Gastrocnemius medialis (tissue), 4 donors: ENCODE measurements at regions not wholly inside any gene's neighbourhood (a gene's known extent, or its start where the extent isn't known, plus 50 kb on each side); places are given as distances from the start of the nearest gene placed in this dataset.

Experiments
- ATAC-seq, 2 donors: fragments of 150-250 bp; one replicate each; pipeline ENCODE4 v1.9.1; 2016
- DNase-seq, 2 donors: peaks; one replicate each; pipeline ENCODE4 v3.0.0-alpha.2; 2019
- H3K27ac ChIP-seq, 4 donors: fragments of 200-600 bp; sonication (generic); 1 replicate in 1 of 4; 2 replicates in 3 of 4; pipeline ENCODE4 v1.5.1; 2016 to 2018; ENCODE audit warnings: mild to moderate bottlenecking in 2 of 4, moderate library complexity in 1 of 4
- H3K27me3 ChIP-seq, 3 donors: fragments of 200-600 bp; sonication (generic) in 2 of 3; 1 replicate in 1 of 3; 2 replicates in 2 of 3; pipeline versions ENCODE4 v1.5.1 to v1.6.0; 2016 to 2019; ENCODE audit warnings: mild to moderate bottlenecking in 1 of 3, moderate library complexity in 1 of 3
- H3K36me3 ChIP-seq, 2 donors: fragments of 200-600 bp; sonication (generic) in 1 of 2; one replicate each; pipeline ENCODE4 v1.5.1; 2017 to 2018
- H3K4me1 ChIP-seq, 2 donors: fragments of 200-600 bp; sonication (generic) in 1 of 2; one replicate each; pipeline ENCODE4 v1.5.1; 2016 to 2017; ENCODE audit warnings: mild to moderate bottlenecking in 2 of 2
- H3K4me3 ChIP-seq, 4 donors: fragments of 200-600 bp; sonication (generic) in 3 of 4; 1 replicate in 1 of 4; 2 replicates in 3 of 4; pipeline ENCODE4 v1.5.1; 2016 to 2019; ENCODE audit warnings: mild to moderate bottlenecking in 2 of 4
- H3K9me3 ChIP-seq, 3 donors: fragments of 200-600 bp; sonication (generic) in 2 of 3; 1 replicate in 1 of 3; 2 replicates in 2 of 3; pipeline ENCODE4 v1.5.1; 2016 to 2019
- CTCF ChIP-seq, 5 experiments: fragments of 450-650 bp in 3 of 5; fragments of 200-600 bp in 2 of 5; sonication (generic) in 2 of 5; IDR thresholded peaks in 4 of 5; conservative IDR thresholded peaks in 1 of 5; 1 replicate in 4 of 5; 2 replicates in 1 of 5; pipeline ENCODE4 v1.5.1; 2016 to 2019; ENCODE audit warnings: antibody characterized with exemption in 5 of 5, mild to moderate bottlenecking in 3 of 5, moderate library complexity in 3 of 5
- POLR2A ChIP-seq, 2 donors: fragments of 450-650 bp; IDR thresholded peaks; one replicate each; pipeline ENCODE4 v1.6.1; 2017; ENCODE audit warnings: antibody characterized with exemption in 2 of 2, mild to moderate bottlenecking in 2 of 2, moderate library complexity in 2 of 2
- in situ Hi-C, 4 donors: fragments of 200-750 bp; cut with MboI; loops; one replicate each; pipeline versions ENCODE4 v1.15.0 to v1.8.0; 2017; ENCODE audit warnings: low sequenced_read_pairs in 4 of 4
- intact Hi-C: fragments of 100-400 bp; cut with DNase I; formaldehyde crosslinking; loops from one replicate; pipeline ENCODE4 v1.15.1; 2023; ENCODE audit warnings: low total_unique reads

GRCh38 chr9:119047513-119048307, 321.5 kb downstream of the BRINP1 start:
- H3K27ac ChIP-seq, result peak overlapping the region; percentile 7 to 58 (median 47)
- ATAC-seq (peak in 1 of 2 donors; percentile 48), DNase-seq (no peak)
- no peaks in the 10 kb centered on the region for H3K36me3 ChIP-seq
- in situ Hi-C loops, result no loop called here
- H3K4me3 ChIP-seq, result no peak overlapping the region
- TF ChIP-seq POLR2A (IDR thresholded peaks at IDR 0.05) (no peak), CTCF (IDR thresholded peaks at IDR 0.05 in 4 of 5, conservative IDR thresholded peaks at IDR 0.05 in 1 of 5) (no peak)
- H3K27me3 ChIP-seq, result no peaks in the 10 kb centered on the region
- intact Hi-C loops, result no loop called here
- peaks cover 28 to 41% of the 10 kb centered on the region in 2 donors for H3K4me1 ChIP-seq
- H3K9me3 ChIP-seq, result no peaks in the 10 kb centered on the region

- no peak for TF ChIP-seq CTCF (IDR thresholded peaks at IDR 0.05 in 4 of 5, conservative IDR thresholded peaks at IDR 0.05 in 1 of 5)
- TF ChIP-seq POLR2A (IDR thresholded peaks at IDR 0.05), result no peak
- intact Hi-C loops, result loop anchor here (5.0 kb wide), 1 partner anchor 58 kb away; no protein-coding TSS in a partner anchor
- ATAC-seq, result peak in 1 of 2 donors; percentile 59
- in situ Hi-C loops, result no loop called here
- Histone ChIP-seq H3K36me3 (no peaks in the 10 kb centered on the region), H3K9me3 (no peaks in the 10 kb centered on the region), H3K27me3 (no peaks in the 10 kb centered on the region), H3K4me3 (no peak overlapping the region), H3K4me1 (peaks cover 38% of the 10 kb centered on the region in 2 donors), H3K27ac (peak overlapping the region in 2 of 4 donors; percentile 13 to 39)
- DNase-seq, result no peak
Observed at GRCh38 chr9:119050281-119050680, 319.0 kb downstream of the BRINP1 start.

- in situ Hi-C loops, result no loop called here
- Histone ChIP-seq H3K9me3 (no peaks in the 10 kb centered on the region), H3K4me3 (peak overlapping the region in 3 of 4 donors; percentile 9 to 46 (median 15)), H3K27me3 (no peaks in the 10 kb centered on the region), H3K27ac (peak overlapping the region; percentile 53 to 75 (median 67)), H3K4me1 (peaks cover 36 to 38% of the 10 kb centered on the region in 2 donors), H3K36me3 (no peaks in the 10 kb centered on the region)
- no peak for TF ChIP-seq POLR2A (IDR thresholded peaks at IDR 0.05)
- no peak for TF ChIP-seq CTCF (IDR thresholded peaks at IDR 0.05 in 4 of 5, conservative IDR thresholded peaks at IDR 0.05 in 1 of 5)
- intact Hi-C loops, result loop anchor here (5.0 kb wide), 1 partner anchor 60 kb away; no protein-coding TSS in a partner anchor
- DNase-seq (peak in 1 of 2 donors; percentile 61), ATAC-seq (peak; percentile 53 to 59)
Observed at GRCh38 chr9:119052339-119053030, 316.8 kb downstream of the BRINP1 start.

GRCh38 chr9:119053070-119053469, 316.2 kb downstream of the BRINP1 start:
- peak; percentile 23 to 26 for DNase-seq
- Histone ChIP-seq H3K27ac (peak overlapping the region; percentile 53 to 75 (median 67)), H3K4me3 (no peak overlapping the region)

More at GRCh38 chr9:119053070-119053469, 316.2 kb downstream of the BRINP1 start:
- peaks cover 30 to 33% of the 10 kb centered on the region in 2 donors for H3K4me1 ChIP-seq
- H3K9me3 ChIP-seq, result no peaks in the 10 kb centered on the region
- ATAC-seq, result peak; percentile 50 to 51
- TF ChIP-seq POLR2A (IDR thresholded peaks at IDR 0.05) (no peak), CTCF (IDR thresholded peaks at IDR 0.05 in 4 of 5, conservative IDR thresholded peaks at IDR 0.05 in 1 of 5) (no peak)
- in situ Hi-C loops, result no loop called here
- intact Hi-C loops, result loop anchor here (5.0 kb wide), 1 partner anchor 61 kb away; no protein-coding TSS in a partner anchor
- H3K36me3 ChIP-seq, result no peaks in the 10 kb centered on the region
- no peaks in the 10 kb centered on the region for H3K27me3 ChIP-seq
